ENCODE measurements at regions not wholly inside any gene's neighbourhood (a gene's known extent, or its start where the extent isn't known, plus 50 kb on each side); places are given as distances from the start of the nearest gene placed in this dataset.

- TF ChIP-seq REST (IDR thresholded peaks at IDR 0.05; ENCODE audit: low read depth, low read length) (no peak), IRF3 (IDR thresholded peaks at IDR 0.05; ENCODE audit: low read depth, low read length) (no peak), FOXM1 (IDR thresholded peaks at IDR 0.05; ENCODE audit: low read depth) (peak; percentile 33; the same call in 1 of the 2 replicates), GABPA (IDR thresholded peaks at IDR 0.05; ENCODE audit: low read depth) (no peak), NFIC (IDR thresholded peaks at IDR 0.05; ENCODE audit: borderline replicate concordance) (peak; percentile 42; the same call in 1 of the 2 replicates), FOSL2 (IDR thresholded peaks at IDR 0.05; ENCODE audit: borderline replicate concordance, low read depth) (peak; percentile 75), GATA2 (CRISPR knock-in tag; IDR thresholded peaks at IDR 0.05) (no peak), RFX5 (IDR thresholded peaks at IDR 0.05; ENCODE audit: low read length) (no peak), MXI1 (IDR thresholded peaks at IDR 0.05; ENCODE audit: low read depth, low read length) (no peak), MAX (IDR thresholded peaks at IDR 0.05; ENCODE audit: low read depth) (no peak), TCF12 (IDR thresholded peaks at IDR 0.05) (peak; percentile 82), EZH2phosphoT487 (IDR thresholded peaks at IDR 0.05; ENCODE audit: borderline replicate concordance, low read depth) (no peak), JUND (IDR thresholded peaks at IDR 0.05) (peak; percentile 79), RCOR1 (IDR thresholded peaks at IDR 0.05; ENCODE audit: low read length) (no peak), EP300 (IDR thresholded peaks at IDR 0.05; ENCODE audit: borderline replicate concordance in 1 of 2, low read depth in 1 of 2, low read length in 1 of 2) (peak in 1 of 2 experiments; percentile 86; a peak in 2 of 4 replicates), TEAD4 (IDR thresholded peaks at IDR 0.05; ENCODE audit: borderline replicate concordance, insufficient read depth) (peak; percentile 68; the same call in 1 of the 2 replicates), MEF2A (IDR thresholded peaks at IDR 0.05; ENCODE audit: borderline replicate concordance, low read depth) (peak; percentile 36; the same call in 1 of the 2 replicates), RXRA (IDR thresholded peaks at IDR 0.05; ENCODE audit: borderline replicate concordance, low read depth) (peak; percentile 75; the same call in 1 of the 2 replicates)
Observed at GRCh38 chr4:19961091-19961490, 290.6 kb upstream of the SLIT2 start (continued).

GRCh38 chr4:19958848-19959247, 292.9 kb upstream of the SLIT2 start:
- H3K9ac ChIP-seq = no peak overlapping the region
- no peak for DNase-seq
- 91% methylated on average over 2 of the region's 2 CpGs for WGBS (ENCODE audit: low lambda C conversion rate)
- TF ChIP-seq FOXJ3 (CRISPR knock-in tag; IDR thresholded peaks at IDR 0.05) (no peak), IRF3 (IDR thresholded peaks at IDR 0.05; ENCODE audit: low read depth, low read length) (no peak), ELF1 (IDR thresholded peaks at IDR 0.05) (no peak), TEAD4 (IDR thresholded peaks at IDR 0.05; ENCODE audit: borderline replicate concordance, insufficient read depth) (no peak), FOXM1 (IDR thresholded peaks at IDR 0.05; ENCODE audit: low read depth) (no peak), MXI1 (IDR thresholded peaks at IDR 0.05; ENCODE audit: low read depth, low read length) (no peak), USF2 (IDR thresholded peaks at IDR 0.05; ENCODE audit: borderline replicate concordance, low read depth, low read length) (no peak), PBX3 (IDR thresholded peaks at IDR 0.05) (no peak)

More at GRCh38 chr4:19958848-19959247, 292.9 kb upstream of the SLIT2 start:
- no peaks in the 10 kb centered on the region for H3K27me3 ChIP-seq (ENCODE audit: insufficient read depth)
- no peaks in the 10 kb centered on the region for H4K20me1 ChIP-seq (ENCODE audit: insufficient read depth)
- no peaks in the 10 kb centered on the region for H3K9me2 ChIP-seq
- H3K4me3 ChIP-seq (ENCODE audit: low read depth in 2 of 2, low read length in 1 of 2) = no peak overlapping the region
- ChIA-PET CTCF (no interaction called here), POLR2A (no interaction called here)
- no peaks in the 10 kb centered on the region for H3K79me2 ChIP-seq (ENCODE audit: insufficient read depth)
- H3K4me1 ChIP-seq (ENCODE audit: control insufficient read depth in 1 of 2, insufficient read depth in 2 of 2, low read depth in 1 of 2, low read length in 1 of 2) = no peaks in the 10 kb centered on the region
- no peak overlapping the region for H3K4me2 ChIP-seq
- peaks cover 4% of the 10 kb centered on the region for H3F3A ChIP-seq (replicated peaks; ENCODE audit: insufficient read depth)
- H3K27ac ChIP-seq (ENCODE audit: low read depth in 2 of 2, low read length in 1 of 2) = no peak overlapping the region
- no peaks in the 10 kb centered on the region for H3K36me3 ChIP-seq (replicated peaks in 1 of 2; ENCODE audit: control insufficient read depth in 1 of 2, insufficient read depth in 2 of 2, low read length in 1 of 2)
- no peak overlapping the region for H2AFZ ChIP-seq (ENCODE audit: low read depth)
- no peaks in the 10 kb centered on the region for H3K9me3 ChIP-seq

Data from SK-N-SH (cell line).